ENCODE measurements at regions not wholly inside any gene's neighbourhood (a gene's known extent, or its start where the extent isn't known, plus 50 kb on each side); places are given as distances from the start of the nearest gene placed in this dataset.
"Not testable (repeated sequence)": the region's sequence is repeated elsewhere in the genome, so short reads cannot be mapped to it uniquely, and the experiment has no call there.

- no peak for ATAC-seq
- H4K20me1 ChIP-seq (ENCODE audit: insufficient read depth) = no peaks in the 10 kb centered on the region
- H3K27ac ChIP-seq (ENCODE audit: low read depth, low read length) = no peak overlapping the region
- no peak overlapping the region for H2AFZ ChIP-seq (ENCODE audit: low read depth, low read length, poor library complexity, severe bottlenecking)
- no TSS peak for BruUV-seq (replicated peaks)
- no peaks in the 10 kb centered on the region for H3K4me1 ChIP-seq (ENCODE audit: control insufficient read depth in 1 of 2, insufficient read depth in 2 of 2, low read length in 2 of 2)
- H3K9ac ChIP-seq (ENCODE audit: low read length) = no peak overlapping the region
- ChIA-PET RAD21 (ENCODE audit: low non-redundant PET in 1 of 2, low total read pairs in 2 of 2, uncharacterized antibody in 2 of 2, unreplicated experiment in 2 of 2) (no interaction called here), CTCF (no interaction called here), POLR2A (no interaction called here)
- H3K79me2 ChIP-seq (ENCODE audit: insufficient read depth, low read length) = no peaks in the 10 kb centered on the region
- no peak overlapping the region for H3K4me3 ChIP-seq (replicated peaks in 1 of 2; ENCODE audit: low read depth in 1 of 2, low read length in 2 of 2)
- TF ChIP-seq SIN3A (IDR thresholded peaks at IDR 0.05; ENCODE audit: low read depth) (no peak), RAD21 (IDR thresholded peaks at IDR 0.05; ENCODE audit: low read depth) (no peak), CBX3 (IDR thresholded peaks at IDR 0.05; ENCODE audit: low read depth) (no peak), EGR1 (IDR thresholded peaks at IDR 0.05; ENCODE audit: low read depth) (no peak), YY1 (IDR thresholded peaks at IDR 0.05; ENCODE audit: extremely low read depth, insufficient replicate concordance, low read depth, low read length) (no peak), REST (IDR thresholded peaks at IDR 0.05; ENCODE audit: low read depth) (no peak), SP1 (IDR thresholded peaks at IDR 0.05; ENCODE audit: low read depth) (no peak), CEBPB (IDR thresholded peaks at IDR 0.05; ENCODE audit: low read depth) (no peak), ZBTB33 (IDR thresholded peaks at IDR 0.05; ENCODE audit: extremely low read depth, insufficient replicate concordance, low read length) (no peak), CTCF (IDR thresholded peaks at IDR 0.05 in 2 of 3, conservative IDR thresholded peaks at IDR 0.05 in 1 of 3; ENCODE audit: borderline replicate concordance in 1 of 3, insufficient read depth in 1 of 3, low read depth in 2 of 3, low read length in 2 of 3) (no peak), ELF1 (IDR thresholded peaks at IDR 0.05; ENCODE audit: borderline replicate concordance, low read depth) (no peak), FOSL1 (IDR thresholded peaks at IDR 0.05; ENCODE audit: low read depth) (no peak), ZFX (IDR thresholded peaks at IDR 0.05) (no peak), EZH2 (IDR thresholded peaks at IDR 0.05) (no peak)
- no peaks in the 10 kb centered on the region for H3K9me2 ChIP-seq (ENCODE audit: insufficient read depth)
- H3K9me3 ChIP-seq (ENCODE audit: control insufficient read depth in 1 of 2, insufficient read depth in 1 of 2, low read depth in 1 of 2, low read length in 2 of 2) = no peaks in the 10 kb centered on the region; a peak in 1 of 4 replicates
- intact Hi-C loops (cut with micrococcal nuclease) = no loop called here
- no peaks in the 10 kb centered on the region for H3K27me3 ChIP-seq (ENCODE audit: insufficient read depth, low read length)
- DNase-seq (ENCODE audit: low read depth, low spot score) = no peak
- no peaks in the 10 kb centered on the region for H3K36me3 ChIP-seq (ENCODE audit: control insufficient read depth in 1 of 2, insufficient read depth in 2 of 2, low read length in 2 of 2)
- no peak overlapping the region for H3K4me2 ChIP-seq (ENCODE audit: low read length)
Measured at GRCh38 chr10:35819011-35819410, 176.9 kb upstream of the FZD8 start.

- H3K4me3 ChIP-seq (replicated peaks in 1 of 2; ENCODE audit: low read depth in 1 of 2, low read length in 2 of 2); H3K27me3 ChIP-seq (ENCODE audit: insufficient read depth, low read length); H4K20me1 ChIP-seq (ENCODE audit: insufficient read depth); H3K9me2 ChIP-seq (ENCODE audit: insufficient read depth); CTCF ChIA-PET; H3K27ac ChIP-seq (ENCODE audit: low read depth, low read length); ATAC-seq; H3K79me2 ChIP-seq (ENCODE audit: insufficient read depth, low read length); H2AFZ ChIP-seq (ENCODE audit: low read depth, low read length, poor library complexity, severe bottlenecking); H3K4me1 ChIP-seq (ENCODE audit: control insufficient read depth in 1 of 2, insufficient read depth in 2 of 2, low read length in 2 of 2); H3K9ac ChIP-seq (ENCODE audit: low read length); POLR2A ChIA-PET; intact Hi-C loops (cut with micrococcal nuclease); H3K36me3 ChIP-seq (ENCODE audit: control insufficient read depth in 1 of 2, insufficient read depth in 2 of 2, low read length in 2 of 2); H3K4me2 ChIP-seq (ENCODE audit: low read length); H3K9me3 ChIP-seq (ENCODE audit: control insufficient read depth in 1 of 2, insufficient read depth in 1 of 2, low read depth in 1 of 2, low read length in 2 of 2); BruUV-seq (replicated peaks); RAD21 ChIA-PET (ENCODE audit: low non-redundant PET in 1 of 2, low total read pairs in 2 of 2, uncharacterized antibody in 2 of 2, unreplicated experiment in 2 of 2); DNase-seq (ENCODE audit: low read depth, low spot score): not testable (repeated sequence)
Measured at GRCh38 chr10:35817109-35817508, 175.0 kb upstream of the FZD8 start.
